ENCODE measurements at regions not wholly inside any gene's neighbourhood (a gene's known extent, or its start where the extent isn't known, plus 50 kb on each side); places are given as distances from the start of the nearest gene placed in this dataset.

DNA sequence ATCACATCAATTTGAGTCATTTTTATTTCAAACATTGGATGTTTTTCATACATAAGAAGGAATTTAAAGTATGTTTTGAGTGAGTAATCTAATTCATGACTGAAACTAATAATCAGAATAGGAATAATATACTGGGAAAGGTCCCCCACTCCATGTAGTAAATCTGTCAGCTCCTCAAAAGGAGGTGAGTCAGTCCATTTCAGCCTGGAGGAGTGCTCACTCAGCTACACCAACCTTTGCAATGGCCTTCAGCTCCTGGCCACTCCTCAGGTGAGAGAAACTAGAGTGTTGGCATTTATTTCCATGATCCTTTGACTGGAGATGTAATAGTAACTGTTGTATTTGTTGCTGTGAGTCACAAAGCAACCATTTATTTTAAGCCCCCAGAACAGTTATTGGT, 744.9 kb upstream of the ARRDC4 start:
- no peak for DNase-seq (ENCODE audit: low read depth in 2 of 2, low spot score in 1 of 2)

DNA sequence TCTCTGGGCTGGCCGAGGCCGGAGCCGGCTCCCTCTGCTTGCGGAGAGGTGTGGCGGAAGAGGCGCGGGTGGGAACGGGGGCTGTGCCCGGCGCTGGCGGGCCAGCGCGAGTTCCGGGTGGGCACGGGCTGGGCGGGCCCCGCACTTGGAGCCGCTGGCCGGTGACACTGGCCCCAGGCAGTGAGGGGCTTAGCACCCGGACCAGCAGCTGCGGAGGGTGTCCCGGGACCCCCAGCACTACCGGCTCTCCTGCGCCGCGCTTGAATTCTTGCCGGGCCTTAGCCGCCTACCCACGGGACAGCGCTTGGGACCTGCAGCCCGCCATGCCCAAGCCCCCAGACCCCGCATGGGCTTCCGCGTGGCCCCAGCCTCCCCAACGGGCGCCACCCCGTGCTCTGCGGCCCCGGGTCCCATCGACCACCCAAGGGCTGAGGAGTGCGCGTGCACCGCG, 736.3 kb upstream of the ARRDC4 start:
- DNase-seq (ENCODE audit: low read depth in 2 of 2, low spot score in 1 of 2): no peak

DNA sequence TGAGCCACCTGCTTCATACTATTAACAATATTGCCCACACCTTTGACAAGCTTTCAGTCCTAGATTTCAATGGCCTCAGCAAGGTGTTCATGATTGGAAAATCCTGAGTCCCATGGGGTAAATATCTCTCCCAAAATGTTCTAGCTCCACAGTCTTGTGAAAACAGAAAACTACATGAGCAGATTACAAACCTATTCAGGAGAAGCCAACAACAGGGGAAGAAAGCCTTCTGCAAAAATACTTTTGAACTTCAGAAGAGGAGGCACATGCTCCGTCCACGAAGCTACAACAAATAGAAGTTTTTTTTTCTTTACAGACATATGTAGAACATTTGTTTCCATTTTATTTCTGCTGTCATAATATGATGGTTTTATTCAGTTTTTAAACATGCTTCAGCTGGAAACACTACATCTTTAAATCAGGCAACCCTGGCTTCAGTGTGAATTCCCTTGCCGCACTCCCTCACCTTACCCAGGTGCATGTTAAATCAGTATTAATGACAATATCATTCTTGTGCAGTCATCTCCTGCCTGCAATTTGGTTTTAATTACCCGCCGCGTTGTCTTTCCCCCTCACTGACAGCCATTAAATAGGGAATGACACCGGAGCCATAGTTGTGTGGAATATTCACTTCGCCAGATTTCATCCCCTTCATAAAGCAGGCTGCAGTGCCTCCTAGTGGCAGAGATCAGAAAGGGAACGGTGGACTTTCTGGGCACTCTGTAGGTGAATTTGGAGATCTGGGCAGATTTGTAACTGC, 725.5 kb upstream of the ARRDC4 start:
- DNase-seq (ENCODE audit: low read depth in 2 of 2, low spot score in 1 of 2): peak in 1 of 2 donors; percentile 9

DNA sequence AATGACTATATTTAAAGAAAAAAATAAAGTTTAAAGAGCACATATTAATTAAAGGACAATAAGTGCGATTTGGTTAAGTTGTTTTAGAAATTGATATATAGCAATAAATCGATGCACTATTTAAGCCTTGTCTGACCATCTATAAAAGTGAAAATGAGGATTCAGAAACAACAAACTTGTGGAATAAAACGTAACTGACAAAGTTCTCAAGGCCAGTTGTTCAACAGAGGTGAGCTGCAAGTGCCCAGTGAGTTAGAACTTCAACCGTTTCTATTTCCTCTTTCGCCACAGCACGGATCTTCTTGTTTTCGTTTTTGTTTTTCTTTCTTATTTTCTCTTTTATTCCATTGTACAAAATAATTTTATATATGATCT, 724.9 kb upstream of the ARRDC4 start:
- no peak for DNase-seq (ENCODE audit: low read depth in 2 of 2, low spot score in 1 of 2)

DNA sequence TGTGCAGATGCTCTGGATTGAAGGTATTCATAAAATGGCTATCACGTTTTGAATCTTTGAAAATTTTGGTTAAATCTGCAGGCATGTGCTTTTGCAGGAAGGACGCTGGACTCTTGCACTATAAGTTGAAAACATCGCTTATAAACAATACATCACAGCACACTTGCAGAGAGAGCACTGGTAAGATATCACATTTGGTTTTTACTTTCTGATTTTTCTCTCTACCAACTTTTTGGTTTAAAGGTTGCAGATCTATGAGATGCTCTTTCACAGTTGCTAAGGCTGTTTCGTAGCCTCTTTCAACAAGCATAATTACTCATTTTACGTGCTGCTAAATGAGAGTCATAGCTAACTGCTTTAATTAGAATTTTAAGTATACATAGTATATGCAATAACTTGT, 724.4 kb upstream of the ARRDC4 start:
- DNase-seq (ENCODE audit: low read depth in 2 of 2, low spot score in 1 of 2): no peak

DNA sequence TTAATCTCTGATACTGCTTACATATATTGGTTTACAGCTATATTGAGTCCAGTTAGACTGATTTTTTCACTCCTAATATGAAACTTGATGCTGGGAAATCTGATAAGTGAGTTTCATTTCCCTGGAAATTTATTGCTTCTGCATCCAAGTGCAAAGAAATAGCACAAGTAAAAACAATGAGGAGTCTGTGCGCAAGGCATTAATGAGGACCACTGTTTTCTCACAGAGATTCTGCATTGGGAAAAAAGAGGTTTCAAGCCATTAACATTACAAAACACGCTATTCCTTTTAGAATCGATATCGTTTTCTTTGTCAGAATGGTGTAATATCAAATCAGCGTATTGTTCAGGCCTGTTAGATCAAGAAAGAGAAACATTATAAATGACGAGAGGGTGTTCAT, 723.3 kb upstream of the ARRDC4 start:
- no peak for DNase-seq (ENCODE audit: low read depth in 2 of 2, low spot score in 1 of 2)

DNA sequence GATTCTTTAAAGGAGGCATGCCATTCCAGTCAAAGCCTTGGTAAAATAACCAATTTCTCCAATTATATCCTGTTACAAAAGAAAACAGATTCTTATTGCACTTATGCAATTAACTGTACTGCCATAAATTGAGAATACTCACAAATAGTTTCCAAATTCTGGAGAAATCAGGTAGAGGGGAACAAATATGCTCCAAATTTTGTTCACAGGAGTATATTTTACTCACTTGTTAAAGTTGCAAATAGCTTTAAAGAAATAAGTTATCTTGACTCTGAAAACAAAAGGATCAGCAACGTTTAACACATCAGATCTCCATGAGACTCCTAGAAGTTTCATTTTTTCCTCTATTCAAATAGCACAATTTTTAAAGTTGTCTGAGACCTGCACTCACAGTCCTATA, 712.1 kb upstream of the ARRDC4 start:
- DNase-seq (ENCODE audit: low read depth in 2 of 2, low spot score in 1 of 2): no peak

DNA sequence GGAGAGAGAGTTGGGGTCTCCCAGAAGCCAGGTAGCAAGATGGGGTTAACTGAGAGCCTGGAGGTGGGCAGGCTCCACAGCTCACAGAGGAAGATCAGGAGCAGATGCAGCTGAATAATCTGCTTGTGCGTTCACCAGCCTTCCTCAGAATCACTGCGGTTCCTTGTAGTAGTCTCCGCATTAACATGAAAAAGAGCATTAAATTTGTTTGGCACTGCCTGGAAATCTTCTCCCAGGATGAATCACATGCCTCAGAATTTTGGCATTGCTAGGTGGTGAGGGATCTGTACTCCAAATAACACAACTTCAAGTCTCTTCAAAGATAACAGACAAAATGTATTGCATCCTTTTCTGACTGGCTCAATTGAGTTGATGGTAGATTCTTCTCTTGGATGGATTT, 700.6 kb upstream of the ARRDC4 start:
- DNase-seq (ENCODE audit: low read depth in 2 of 2, low spot score in 1 of 2): no peak

DNA sequence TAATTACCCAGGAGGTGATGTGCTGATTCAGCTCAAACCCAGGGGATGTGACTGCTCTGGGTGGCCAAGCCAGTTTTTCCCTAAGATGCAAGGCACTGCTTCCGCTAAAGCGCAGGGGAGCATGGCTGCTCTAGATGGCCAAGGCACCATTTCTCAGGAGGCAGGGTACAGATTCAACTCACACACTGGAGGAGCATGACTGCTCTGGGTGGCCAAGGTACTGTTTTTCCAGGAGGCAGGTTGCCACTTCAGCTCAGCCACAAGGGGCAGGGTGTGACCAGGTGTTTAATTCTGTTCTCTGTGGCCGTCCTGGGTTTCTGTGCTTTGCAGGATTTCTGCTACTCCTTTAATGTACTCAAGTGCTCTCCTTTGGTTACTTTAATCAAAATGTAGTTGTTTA, 659.3 kb upstream of the ARRDC4 start:
- DNase-seq (ENCODE audit: low read depth in 2 of 2, low spot score in 1 of 2): no peak

DNA sequence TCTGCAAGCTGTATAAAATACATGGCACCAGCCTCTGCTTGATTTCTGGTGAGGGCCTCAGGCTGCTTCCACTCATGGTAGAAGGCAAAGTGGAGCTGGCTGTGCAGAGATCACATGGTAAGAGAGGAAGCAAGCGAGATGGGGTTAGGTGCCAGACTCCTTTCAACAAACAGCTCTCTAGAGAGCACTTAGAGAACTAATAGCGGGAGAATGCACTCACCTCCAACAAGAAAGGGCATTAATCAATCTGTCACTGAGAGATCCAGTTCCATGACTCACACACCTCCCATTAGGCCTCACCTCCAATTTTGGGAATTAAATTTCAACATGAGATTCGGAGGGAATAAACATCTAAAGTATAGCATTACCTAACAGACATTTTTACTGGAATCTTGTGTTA, 644.1 kb upstream of the ARRDC4 start:
- DNase-seq (ENCODE audit: low read depth in 2 of 2, low spot score in 1 of 2): no peak

DNA sequence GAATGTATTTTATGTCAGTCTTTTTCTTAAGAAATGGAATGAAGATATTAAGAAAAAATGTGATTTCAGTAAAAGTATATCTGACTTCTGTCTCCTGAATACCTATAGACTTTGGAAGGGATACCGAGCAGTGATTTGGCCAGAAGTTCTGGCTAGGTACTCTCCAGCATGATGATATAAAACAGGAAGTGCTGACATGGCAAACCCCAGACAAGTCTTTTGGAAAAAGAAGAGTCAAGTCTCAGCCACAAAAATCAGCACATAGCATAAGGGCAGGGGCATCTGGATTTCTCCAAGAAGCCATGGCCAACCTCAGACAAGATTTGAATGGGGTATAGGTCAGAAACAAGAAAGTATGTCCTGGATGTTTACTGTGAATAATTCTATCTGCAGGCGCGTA, 643.3 kb upstream of the ARRDC4 start:
- DNase-seq (ENCODE audit: low read depth in 2 of 2, low spot score in 1 of 2): no peak

DNA sequence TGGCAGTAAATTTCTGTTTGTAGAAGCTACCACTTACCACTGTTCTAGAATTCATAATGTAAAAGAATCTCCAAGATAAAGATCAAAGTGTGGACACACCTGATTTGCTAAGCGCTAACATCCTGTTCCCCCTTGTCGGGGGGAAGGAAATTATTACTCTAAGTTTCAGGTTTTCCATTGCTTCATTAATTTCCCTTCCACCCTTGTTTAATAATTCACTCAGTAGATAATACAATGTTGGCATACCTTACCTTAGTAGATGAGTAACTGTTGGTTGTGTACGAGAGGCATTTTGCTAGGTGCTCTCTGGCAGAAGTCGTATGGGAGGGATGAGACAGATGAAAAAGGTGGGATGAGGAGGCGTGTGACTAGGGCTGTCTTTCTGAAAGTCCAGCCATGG, 641.2 kb upstream of the ARRDC4 start:
- no peak for DNase-seq (ENCODE audit: low read depth in 2 of 2, low spot score in 1 of 2)

DNA sequence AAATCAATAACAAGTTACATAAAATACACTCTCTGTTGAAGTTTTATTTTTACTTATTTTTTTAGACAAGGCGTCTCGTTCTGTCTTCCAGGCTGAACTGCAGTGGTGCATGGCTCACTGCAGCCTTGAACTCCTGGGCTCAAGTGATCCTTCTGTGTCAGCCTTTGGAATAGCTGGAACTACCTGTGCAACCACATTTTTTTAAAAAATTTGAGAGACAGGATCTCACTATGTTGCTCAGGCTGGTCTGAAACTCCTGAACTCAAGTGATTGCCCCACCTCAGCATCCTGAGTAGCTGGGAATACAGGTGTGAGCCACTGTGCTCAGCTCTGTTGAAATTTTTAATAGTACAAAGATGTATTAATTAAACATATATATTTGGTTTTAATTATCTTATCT, 614.3 kb upstream of the ARRDC4 start:
- no peak for DNase-seq (ENCODE audit: low read depth in 2 of 2, low spot score in 1 of 2)

DNA sequence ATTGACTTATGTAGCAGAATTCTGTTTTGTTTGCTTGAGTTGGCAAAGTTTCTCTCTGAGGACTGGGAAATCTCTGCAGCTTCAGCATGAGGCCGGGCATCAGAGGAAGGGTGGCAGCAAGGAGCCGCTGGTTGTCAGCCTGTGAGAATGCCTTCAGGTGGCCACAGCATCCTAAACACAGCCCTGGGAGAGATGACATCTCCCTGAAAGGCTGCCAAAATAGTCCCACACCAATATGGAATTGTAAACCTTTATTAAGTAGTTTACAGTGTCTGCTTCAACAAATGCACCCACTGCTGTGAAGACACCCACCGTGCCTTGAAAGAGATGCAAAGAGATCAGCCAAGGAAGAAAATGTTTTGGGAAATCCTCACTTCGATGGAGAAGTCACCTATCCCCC, 609.7 kb upstream of the ARRDC4 start:
- DNase-seq (ENCODE audit: low read depth in 2 of 2, low spot score in 1 of 2): no peak

DNA sequence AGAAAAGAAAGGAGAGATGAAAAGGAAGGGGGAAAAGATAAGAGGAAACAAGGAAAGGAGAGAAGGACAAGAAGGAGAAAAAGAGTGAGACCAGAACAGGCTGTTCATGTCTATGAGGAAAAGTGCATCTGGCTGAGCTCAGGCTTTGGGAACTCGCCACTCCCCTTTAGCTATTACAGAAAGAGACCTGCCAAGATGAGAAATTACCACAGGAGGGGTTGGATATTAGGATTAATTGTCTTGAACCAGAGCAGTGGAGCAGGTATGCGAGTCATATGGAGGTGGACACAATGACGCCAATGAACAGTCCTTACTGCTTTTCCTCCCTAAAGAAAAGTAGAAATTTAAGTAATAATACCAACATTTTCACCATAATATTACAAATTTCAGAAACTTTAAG, 577.0 kb upstream of the ARRDC4 start:
- no peak for DNase-seq (ENCODE audit: low read depth in 2 of 2, low spot score in 1 of 2)

DNA sequence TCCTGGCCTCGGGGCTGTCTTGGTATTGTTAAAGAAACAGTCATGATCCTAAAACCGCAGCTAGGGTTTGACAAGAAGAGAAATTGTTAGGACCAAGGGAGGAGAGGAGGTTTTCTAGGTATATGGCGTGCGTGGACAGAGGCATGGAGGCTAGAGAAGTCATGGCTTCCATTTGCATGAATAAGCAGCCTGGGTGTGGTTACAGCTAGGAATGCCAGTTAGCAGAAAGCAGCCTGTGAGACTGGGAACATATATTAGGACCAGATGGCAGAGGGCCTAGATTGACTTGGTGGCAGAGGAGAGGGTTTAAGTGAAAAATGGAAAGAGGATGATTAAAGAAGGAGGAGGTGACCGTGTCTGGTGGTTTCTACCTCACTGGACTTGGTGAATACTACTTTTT, 573.6 kb upstream of the ARRDC4 start:
- DNase-seq (ENCODE audit: low read depth in 2 of 2, low spot score in 1 of 2): no peak

DNA sequence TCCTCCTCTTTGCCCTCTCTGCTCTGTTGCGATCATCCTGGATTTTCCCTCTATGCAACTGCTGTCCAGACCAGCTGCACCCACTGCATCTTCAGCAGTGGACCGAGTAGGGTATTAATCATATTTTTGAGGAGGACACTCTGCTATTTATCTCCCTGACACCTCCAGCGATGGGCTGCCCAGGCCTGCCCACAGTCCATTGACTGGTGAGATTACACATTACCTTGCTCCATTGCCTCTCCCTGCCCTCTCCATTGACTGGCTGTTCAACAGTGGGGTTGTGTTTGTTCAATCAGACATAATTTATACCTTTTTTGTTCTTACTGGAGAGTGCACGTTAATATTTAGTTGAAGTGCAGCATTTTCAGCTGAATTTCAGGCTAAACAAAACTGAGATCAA, 559.3 kb upstream of the ARRDC4 start:
- DNase-seq (ENCODE audit: low read depth in 2 of 2, low spot score in 1 of 2): no peak

DNA sequence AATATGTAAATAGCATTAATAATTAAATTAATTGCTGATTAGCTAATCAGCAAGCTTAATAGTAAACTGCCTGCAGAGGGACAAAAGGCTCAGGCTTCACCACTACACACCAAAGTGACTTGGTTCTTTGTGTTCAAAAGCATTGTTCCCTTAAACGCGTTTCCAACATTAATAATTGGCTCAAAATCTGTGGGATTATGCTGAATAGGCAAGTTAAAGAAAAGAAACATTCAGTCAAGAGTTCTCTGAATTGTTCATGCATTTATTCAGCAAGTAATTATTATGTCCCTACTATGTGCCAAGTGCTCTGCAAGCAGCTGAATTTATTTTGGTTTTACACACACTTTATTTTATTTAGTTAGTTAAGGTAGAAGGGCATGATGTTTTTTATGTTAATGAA, 558.5 kb upstream of the ARRDC4 start:
- DNase-seq (ENCODE audit: low read depth in 2 of 2, low spot score in 1 of 2): no peak

DNA sequence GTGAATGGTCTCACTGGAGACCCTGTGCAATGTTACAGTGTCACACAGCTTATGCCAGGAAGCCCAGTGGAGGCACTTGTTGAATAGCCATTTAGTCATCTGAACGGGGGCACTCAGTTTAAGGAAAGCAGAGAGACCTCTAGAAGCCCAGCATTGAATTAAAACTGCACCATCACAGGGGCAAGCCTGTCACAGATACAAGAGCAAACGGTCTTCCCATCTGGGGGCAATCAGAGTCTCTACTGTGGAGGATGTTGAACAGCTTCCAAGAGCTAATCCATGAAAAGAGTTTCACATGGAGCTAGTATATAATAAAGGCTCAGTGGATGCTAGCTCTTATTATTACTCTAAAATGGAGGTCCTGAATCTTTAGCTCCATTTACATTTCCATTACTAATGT, 553.7 kb upstream of the ARRDC4 start:
- no peak for DNase-seq (ENCODE audit: low read depth in 2 of 2, low spot score in 1 of 2)

DNA sequence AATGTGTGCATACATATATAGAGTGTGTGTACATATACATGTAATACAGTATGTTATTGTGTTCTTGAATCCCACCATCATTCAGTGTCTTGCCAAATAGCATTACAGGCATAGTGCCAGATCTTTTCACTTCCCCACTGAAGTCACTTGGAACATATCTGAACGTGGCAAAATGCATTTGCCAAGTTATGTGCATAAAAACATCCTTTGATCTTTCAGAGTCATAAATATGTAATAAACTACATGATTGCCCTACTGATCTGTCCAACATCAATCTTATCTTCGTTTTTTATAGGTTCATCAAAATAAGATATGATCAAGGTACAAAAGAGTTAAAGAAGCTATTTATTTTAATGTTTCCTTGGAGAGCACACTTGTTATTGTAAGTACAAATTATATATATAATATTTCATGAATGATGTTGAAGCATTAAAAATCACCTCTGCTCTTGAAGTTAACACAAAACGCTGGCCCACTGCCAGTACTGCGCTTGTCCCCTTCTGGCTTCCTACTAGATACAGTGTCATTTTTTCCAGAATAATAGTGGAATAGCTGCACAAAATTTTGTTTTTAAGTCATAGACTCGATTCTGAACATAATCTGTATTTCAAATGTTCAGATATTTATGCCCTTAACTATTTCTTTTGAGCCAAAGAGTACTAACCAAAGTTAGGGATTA, 549.5 kb upstream of the ARRDC4 start:
- DNase-seq (ENCODE audit: low read depth in 2 of 2, low spot score in 1 of 2): no peak

DNA sequence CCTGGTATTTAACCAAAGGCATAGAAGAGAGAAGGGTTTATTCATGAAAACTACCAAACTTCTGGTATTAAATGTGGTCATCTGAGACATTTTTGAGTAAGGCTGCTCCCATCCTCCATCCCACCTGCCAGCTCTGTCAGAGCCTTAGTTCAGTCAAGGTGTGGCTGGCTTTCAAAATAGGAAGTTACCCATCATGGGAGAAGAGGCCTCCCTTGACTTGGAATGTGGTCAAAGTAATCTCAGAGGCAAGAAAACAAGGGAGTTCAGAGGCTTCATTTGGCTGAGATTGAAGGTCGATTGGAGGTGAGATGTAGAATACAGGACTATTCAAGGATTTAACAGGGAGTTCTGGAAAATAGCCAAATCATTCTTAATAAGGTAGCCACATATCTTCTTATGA, 540.4 kb upstream of the ARRDC4 start:
- DNase-seq (ENCODE audit: low read depth in 2 of 2, low spot score in 1 of 2): no peak

DNA sequence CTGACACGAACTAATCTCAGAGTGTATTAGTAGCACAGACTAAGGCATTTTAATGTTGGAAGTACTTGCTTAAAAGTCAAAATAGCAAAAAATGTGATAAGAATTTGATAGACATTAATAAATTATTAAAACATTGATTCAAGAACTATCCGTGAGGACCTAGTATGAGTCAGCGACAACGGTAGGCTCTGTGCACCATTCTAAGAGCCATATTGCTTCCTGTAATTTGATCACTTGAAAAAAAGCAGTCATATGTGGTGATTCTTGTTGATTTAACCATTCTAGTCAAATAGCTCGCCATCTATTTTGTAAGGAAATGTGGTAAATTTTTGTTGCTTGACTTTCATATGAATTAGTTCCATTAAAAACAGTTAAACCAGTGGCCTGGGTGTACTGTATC, 534.9 kb upstream of the ARRDC4 start:
- DNase-seq (ENCODE audit: low read depth in 2 of 2, low spot score in 1 of 2): no peak

DNA sequence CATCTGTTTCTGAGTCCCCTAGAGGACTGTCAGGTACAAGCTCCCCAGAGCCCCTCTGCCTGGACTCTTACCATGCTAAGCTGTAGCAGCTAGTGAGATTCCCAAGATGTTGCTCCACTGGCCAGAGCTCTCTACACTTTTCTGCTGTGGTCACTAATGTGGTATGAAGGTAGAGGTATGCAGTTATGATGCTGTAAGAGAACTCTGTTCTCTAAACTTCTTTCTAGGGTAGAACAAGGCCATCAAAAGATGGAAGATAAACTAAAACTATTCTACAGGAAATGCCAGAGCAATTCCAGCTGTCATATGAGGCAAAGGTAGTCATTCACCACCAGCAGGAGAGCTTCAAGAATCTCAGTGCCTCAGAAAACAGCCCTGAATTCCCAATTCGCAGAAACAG, 517.4 kb upstream of the ARRDC4 start:
- DNase-seq (ENCODE audit: low read depth in 2 of 2, low spot score in 1 of 2): no peak
